ENCODE measurements at regions not wholly inside any gene's neighbourhood (a gene's known extent, or its start where the extent isn't known, plus 50 kb on each side); places are given as distances from the start of the nearest gene placed in this dataset.

DNA sequence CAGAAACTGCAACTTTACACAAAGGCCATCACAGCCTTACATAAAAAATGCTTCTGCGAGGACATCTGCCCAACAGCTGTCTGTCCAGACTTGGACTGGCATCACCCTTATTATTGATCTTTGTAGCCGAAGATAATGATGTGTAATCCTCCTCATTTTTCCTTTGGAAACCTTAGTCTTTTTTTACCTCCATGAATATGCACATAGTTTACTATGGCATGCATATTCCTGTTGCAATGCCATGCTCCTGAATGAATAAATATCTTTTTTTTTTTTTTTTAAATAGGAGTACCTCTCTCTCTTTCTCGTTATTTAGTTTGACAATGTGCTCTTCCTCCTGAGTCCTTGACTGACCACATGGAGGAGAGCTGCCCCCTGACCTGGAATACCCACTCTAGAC lies 409.6 kb upstream of the USP24 start:
- no peak for FAIRE-seq
- no peak for ATAC-seq
- CTCF ChIA-PET: no interaction called here
- 79% methylated on average over 3 of the region's 3 CpGs for WGBS (ENCODE audit: missing lambda C conversion rate)
- POLR2A ChIA-PET: no interaction called here
- TF ChIP-seq, protein P1, sequence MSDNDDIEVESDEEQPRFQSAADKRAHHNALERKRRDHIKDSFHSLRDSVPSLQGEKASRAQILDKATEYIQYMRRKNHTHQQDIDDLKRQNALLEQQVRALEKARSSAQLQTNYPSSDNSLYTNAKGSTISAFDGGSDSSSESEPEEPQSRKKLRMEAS (IDR thresholded peaks at IDR 0.05): no peak
- TF ChIP-seq POLR2AphosphoS2 (conservative IDR thresholded peaks at IDR 0.05; ENCODE audit: low read length): no peak
- no peak for TF ChIP-seq GATA3 (IDR thresholded peaks at IDR 0.05; ENCODE audit: borderline replicate concordance)
- no peak for TF ChIP-seq ZNF302 (CRISPR knock-in tag; IDR thresholded peaks at IDR 0.05)
- TF ChIP-seq HEYL (CRISPR knock-in tag; IDR thresholded peaks at IDR 0.05): no peak
- TF ChIP-seq, protein P2, sequence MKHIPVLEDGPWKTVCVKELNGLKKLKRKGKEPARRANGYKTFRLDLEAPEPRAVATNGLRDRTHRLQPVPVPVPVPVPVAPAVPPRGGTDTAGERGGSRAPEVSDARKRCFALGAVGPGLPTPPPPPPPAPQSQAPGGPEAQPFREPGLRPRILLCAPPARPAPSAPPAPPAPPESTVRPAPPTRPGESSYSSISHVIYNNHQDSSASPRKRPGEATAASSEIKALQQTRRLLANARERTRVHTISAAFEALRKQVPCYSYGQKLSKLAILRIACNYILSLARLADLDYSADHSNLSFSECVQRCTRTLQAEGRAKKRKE (CRISPR knock-in tag; IDR thresholded peaks at IDR 0.05; ENCODE audit: low read depth): no peak
- no peak for TF ChIP-seq TFCP2L1 (CRISPR knock-in tag; IDR thresholded peaks at IDR 0.05)
- no peak for TF ChIP-seq CEBPB (IDR thresholded peaks at IDR 0.05)
- TF ChIP-seq, protein P3, sequence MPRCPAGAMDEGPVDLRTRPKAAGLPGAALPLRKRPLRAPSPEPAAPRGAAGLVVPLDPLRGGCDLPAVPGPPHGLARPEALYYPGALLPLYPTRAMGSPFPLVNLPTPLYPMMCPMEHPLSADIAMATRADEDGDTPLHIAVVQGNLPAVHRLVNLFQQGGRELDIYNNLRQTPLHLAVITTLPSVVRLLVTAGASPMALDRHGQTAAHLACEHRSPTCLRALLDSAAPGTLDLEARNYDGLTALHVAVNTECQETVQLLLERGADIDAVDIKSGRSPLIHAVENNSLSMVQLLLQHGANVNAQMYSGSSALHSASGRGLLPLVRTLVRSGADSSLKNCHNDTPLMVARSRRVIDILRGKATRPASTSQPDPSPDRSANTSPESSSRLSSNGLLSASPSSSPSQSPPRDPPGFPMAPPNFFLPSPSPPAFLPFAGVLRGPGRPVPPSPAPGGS (IDR thresholded peaks at IDR 0.05): no peak
- TF ChIP-seq, protein P4, sequence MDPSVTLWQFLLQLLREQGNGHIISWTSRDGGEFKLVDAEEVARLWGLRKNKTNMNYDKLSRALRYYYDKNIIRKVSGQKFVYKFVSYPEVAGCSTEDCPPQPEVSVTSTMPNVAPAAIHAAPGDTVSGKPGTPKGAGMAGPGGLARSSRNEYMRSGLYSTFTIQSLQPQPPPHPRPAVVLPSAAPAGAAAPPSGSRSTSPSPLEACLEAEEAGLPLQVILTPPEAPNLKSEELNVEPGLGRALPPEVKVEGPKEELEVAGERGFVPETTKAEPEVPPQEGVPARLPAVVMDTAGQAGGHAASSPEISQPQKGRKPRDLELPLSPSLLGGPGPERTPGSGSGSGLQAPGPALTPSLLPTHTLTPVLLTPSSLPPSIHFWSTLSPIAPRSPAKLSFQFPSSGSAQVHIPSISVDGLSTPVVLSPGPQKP (IDR thresholded peaks at IDR 0.05; ENCODE audit: low read depth, low read length): no peak
- no peak for DNase-seq (ENCODE audit: low read depth in 1 of 2, low spot score in 1 of 2)
- no peaks in the 10 kb centered on the region for H3K4me1 ChIP-seq
- H3K4me2 ChIP-seq: no peak overlapping the region
- H3K27ac ChIP-seq: no peak overlapping the region
- no peaks in the 10 kb centered on the region for H3K9me3 ChIP-seq
- H3K4me3 ChIP-seq: no peak overlapping the region

DNA sequence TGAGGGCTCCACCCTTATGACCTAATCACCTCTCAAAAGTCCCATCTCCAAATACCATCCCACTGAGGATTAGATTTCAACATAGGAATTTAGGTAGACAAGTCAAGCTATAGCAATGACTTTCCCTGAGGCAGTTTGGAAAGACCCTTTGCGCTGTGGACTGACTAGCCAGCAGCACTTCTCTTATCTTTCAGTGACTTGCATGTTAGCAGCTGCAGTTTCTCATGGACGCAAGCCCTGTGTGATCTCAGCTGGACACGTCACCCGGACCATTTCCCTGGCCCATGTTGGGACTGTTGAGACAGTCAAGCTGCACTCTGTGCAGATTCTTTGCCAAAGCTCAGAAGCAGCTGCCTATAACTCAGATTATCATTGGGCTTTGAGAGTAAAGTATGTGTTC lies 408.1 kb upstream of the USP24 start:
- no peak overlapping the region for H3K4me3 ChIP-seq
- ATAC-seq (no peak), DNase-seq (ENCODE audit: low read depth in 1 of 2, low spot score in 1 of 2) (no peak), FAIRE-seq (no peak)
- WGBS (ENCODE audit: missing lambda C conversion rate): 82% methylated on average over 4 of the region's 4 CpGs
- no peaks in the 10 kb centered on the region for H3K4me1 ChIP-seq
- ChIA-PET POLR2A (no interaction called here), CTCF (no interaction called here)
- no peaks in the 10 kb centered on the region for H3K9me3 ChIP-seq
- H3K4me2 ChIP-seq: no peak overlapping the region
- no peak overlapping the region for H3K27ac ChIP-seq
- TF ChIP-seq POLR2AphosphoS2 (conservative IDR thresholded peaks at IDR 0.05; ENCODE audit: low read length): no peak

DNA sequence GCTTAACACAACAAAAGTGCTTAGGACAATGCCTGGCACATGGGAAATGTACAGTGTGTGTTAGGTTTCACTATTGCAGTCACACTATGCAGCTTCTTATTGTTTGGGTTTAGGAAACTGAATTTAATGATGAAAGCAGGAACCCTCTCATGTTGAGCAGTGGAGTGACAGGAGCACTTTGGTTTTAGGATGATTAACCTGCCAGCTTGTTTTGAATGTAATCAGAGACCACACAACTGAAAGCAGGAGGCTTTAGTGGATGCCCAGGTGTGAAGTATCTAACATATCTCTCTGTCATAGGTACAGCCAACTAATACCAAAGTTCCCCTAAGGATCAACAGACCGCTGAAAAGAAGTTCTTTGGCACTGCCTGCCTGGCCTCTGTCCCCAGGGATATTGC lies 406.9 kb upstream of the USP24 start:
- Histone ChIP-seq H3K4me2 (no peak overlapping the region), H3K27ac (no peak overlapping the region), H3K4me3 (no peak overlapping the region), H3K4me1 (no peaks in the 10 kb centered on the region), H3K9me3 (no peaks in the 10 kb centered on the region)
- WGBS (ENCODE audit: missing lambda C conversion rate): 73% methylated on average over 1 of the region's 1 CpG
- FAIRE-seq (no peak), DNase-seq (ENCODE audit: low read depth in 1 of 2, low spot score in 1 of 2) (no peak), ATAC-seq (no peak)
- ChIA-PET CTCF (no interaction called here), POLR2A (no interaction called here)
- TF ChIP-seq RAD21 (conservative IDR thresholded peaks at IDR 0.05 in 1 of 2, IDR thresholded peaks at IDR 0.05 in 1 of 2) (no peak), SREBF2 (IDR thresholded peaks at IDR 0.05) (no peak), ZC3H11A (IDR thresholded peaks at IDR 0.05) (no peak), ZSCAN20 (CRISPR knock-in tag; IDR thresholded peaks at IDR 0.05) (no peak), NR3C1 (IDR thresholded peaks at IDR 0.05) (no peak), NPAS2 (CRISPR knock-in tag; IDR thresholded peaks at IDR 0.05; ENCODE audit: borderline replicate concordance) (no peak), JUNB (IDR thresholded peaks at IDR 0.05) (no peak), PHF8 (IDR thresholded peaks at IDR 0.05; ENCODE audit: borderline replicate concordance, low read depth) (no peak), HOXB13 (CRISPR knock-in tag; IDR thresholded peaks at IDR 0.05; ENCODE audit: low read depth) (no peak), RFX5 (IDR thresholded peaks at IDR 0.05) (no peak), TP53 (CRISPR knock-in tag; IDR thresholded peaks at IDR 0.05) (no peak), RCOR1 (IDR thresholded peaks at IDR 0.05; ENCODE audit: low read depth, low read length) (no peak), POLR2AphosphoS2 (conservative IDR thresholded peaks at IDR 0.05; ENCODE audit: low read length) (no peak)
- TF ChIP-seq, protein P5, sequence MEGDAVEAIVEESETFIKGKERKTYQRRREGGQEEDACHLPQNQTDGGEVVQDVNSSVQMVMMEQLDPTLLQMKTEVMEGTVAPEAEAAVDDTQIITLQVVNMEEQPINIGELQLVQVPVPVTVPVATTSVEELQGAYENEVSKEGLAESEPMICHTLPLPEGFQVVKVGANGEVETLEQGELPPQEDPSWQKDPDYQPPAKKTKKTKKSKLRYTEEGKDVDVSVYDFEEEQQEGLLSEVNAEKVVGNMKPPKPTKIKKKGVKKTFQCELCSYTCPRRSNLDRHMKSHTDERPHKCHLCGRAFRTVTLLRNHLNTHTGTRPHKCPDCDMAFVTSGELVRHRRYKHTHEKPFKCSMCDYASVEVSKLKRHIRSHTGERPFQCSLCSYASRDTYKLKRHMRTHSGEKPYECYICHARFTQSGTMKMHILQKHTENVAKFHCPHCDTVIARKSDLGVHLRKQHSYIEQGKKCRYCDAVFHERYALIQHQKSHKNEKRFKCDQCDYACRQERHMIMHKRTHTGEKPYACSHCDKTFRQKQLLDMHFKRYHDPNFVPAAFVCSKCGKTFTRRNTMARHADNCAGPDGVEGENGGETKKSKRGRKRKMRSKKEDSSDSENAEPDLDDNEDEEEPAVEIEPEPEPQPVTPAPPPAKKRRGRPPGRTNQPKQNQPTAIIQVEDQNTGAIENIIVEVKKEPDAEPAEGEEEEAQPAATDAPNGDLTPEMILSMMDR (IDR thresholded peaks at IDR 0.05): no peak
